ENCODE measurements at regions not wholly inside any gene's neighbourhood (a gene's known extent, or its start where the extent isn't known, plus 50 kb on each side); places are given as distances from the start of the nearest gene placed in this dataset.

- TF ChIP-seq REST (IDR thresholded peaks at IDR 0.05; ENCODE audit: low read depth, low read length) = no peak
- TF ChIP-seq POLR2AphosphoS5 (IDR thresholded peaks at IDR 0.05; ENCODE audit: low read depth, low read length) = no peak
- TF ChIP-seq USF1 (IDR thresholded peaks at IDR 0.05; ENCODE audit: borderline replicate concordance, low read depth) = no peak
- TF ChIP-seq JUND (IDR thresholded peaks at IDR 0.05) = no peak
Observed at GRCh38 chr2:14928056-14928455, 295.5 kb downstream of the LRATD1 start (continued).

GRCh38 chr2:14930441-14930840 is 297.9 kb downstream of the LRATD1 start:
- Histone ChIP-seq H3F3A (replicated peaks; ENCODE audit: insufficient read depth) (no peaks in the 10 kb centered on the region), H3K27me3 (ENCODE audit: insufficient read depth) (no peaks in the 10 kb centered on the region), H3K27ac (ENCODE audit: low read depth in 2 of 2, low read length in 1 of 2) (no peak overlapping the region), H3K4me1 (ENCODE audit: control insufficient read depth in 1 of 2, insufficient read depth in 2 of 2, low read depth in 1 of 2, low read length in 1 of 2) (no peaks in the 10 kb centered on the region), H3K9me2 (no peaks in the 10 kb centered on the region), H3K9ac (no peak overlapping the region), H3K36me3 (replicated peaks in 1 of 2; ENCODE audit: control insufficient read depth in 1 of 2, insufficient read depth in 2 of 2, low read length in 1 of 2) (no peaks in the 10 kb centered on the region), H2AFZ (ENCODE audit: low read depth) (no peak overlapping the region), H3K4me3 (ENCODE audit: low read depth in 2 of 2, low read length in 1 of 2) (no peak overlapping the region), H3K79me2 (ENCODE audit: insufficient read depth) (no peaks in the 10 kb centered on the region), H3K4me2 (no peak overlapping the region), H4K20me1 (ENCODE audit: insufficient read depth) (no peaks in the 10 kb centered on the region), H3K9me3 (no peaks in the 10 kb centered on the region; the same call in 1 of the 2 replicates)
- WGBS (ENCODE audit: low lambda C conversion rate) = 44% methylated on average over 2 of the region's 2 CpGs
- POLR2A ChIA-PET = no interaction called here
- TF ChIP-seq IRF3 (IDR thresholded peaks at IDR 0.05; ENCODE audit: low read depth, low read length) = no peak
- no peak for TF ChIP-seq FOSL2 (IDR thresholded peaks at IDR 0.05; ENCODE audit: borderline replicate concordance, low read depth)
- TF ChIP-seq YY1 (IDR thresholded peaks at IDR 0.05; ENCODE audit: low read depth) = no peak
- CTCF ChIA-PET = no interaction called here
- no peak for DNase-seq

GRCh38 chr2:14932285-14932684 is 299.8 kb downstream of the LRATD1 start:
- H3F3A ChIP-seq (replicated peaks; ENCODE audit: insufficient read depth) = no peaks in the 10 kb centered on the region
- no peak overlapping the region for H3K27ac ChIP-seq (ENCODE audit: low read depth in 2 of 2, low read length in 1 of 2)
- no peak overlapping the region for H2AFZ ChIP-seq (ENCODE audit: low read depth)
- POLR2A ChIA-PET = no interaction called here
- H3K9ac ChIP-seq = no peak overlapping the region
- H3K4me1 ChIP-seq (ENCODE audit: control insufficient read depth in 1 of 2, insufficient read depth in 2 of 2, low read depth in 1 of 2, low read length in 1 of 2) = no peaks in the 10 kb centered on the region
- CTCF ChIA-PET = no interaction called here
- no peaks in the 10 kb centered on the region; the same call in 1 of the 2 replicates for H3K9me3 ChIP-seq
- H3K27me3 ChIP-seq (ENCODE audit: insufficient read depth) = no peaks in the 10 kb centered on the region
- no peak overlapping the region for H3K4me3 ChIP-seq (ENCODE audit: low read depth in 2 of 2, low read length in 1 of 2)
- DNase-seq = no peak
- no peak overlapping the region for H3K4me2 ChIP-seq
- no peaks in the 10 kb centered on the region for H3K9me2 ChIP-seq
- H3K36me3 ChIP-seq (replicated peaks in 1 of 2; ENCODE audit: control insufficient read depth in 1 of 2, insufficient read depth in 2 of 2, low read length in 1 of 2) = no peaks in the 10 kb centered on the region
- H4K20me1 ChIP-seq (ENCODE audit: insufficient read depth) = no peaks in the 10 kb centered on the region
- TF ChIP-seq USF1 (IDR thresholded peaks at IDR 0.05; ENCODE audit: borderline replicate concordance, low read depth) (no peak), GATA2 (CRISPR knock-in tag; IDR thresholded peaks at IDR 0.05) (no peak)
- no peaks in the 10 kb centered on the region for H3K79me2 ChIP-seq (ENCODE audit: insufficient read depth)

Measured in SK-N-SH (cell line).